ENCODE measurements at regions not wholly inside any gene's neighbourhood (a gene's known extent, or its start where the extent isn't known, plus 50 kb on each side); places are given as distances from the start of the nearest gene placed in this dataset.

- Histone ChIP-seq H3K9me2 (ENCODE audit: insufficient read depth, low read length) (no peaks in the 10 kb centered on the region), H3K27ac (ENCODE audit: low read length) (no peak overlapping the region), H3K9ac (ENCODE audit: low read length) (no peak overlapping the region), H3K4me3 (ENCODE audit: low read length) (no peak overlapping the region), H3F3A (ENCODE audit: insufficient read depth, low read length, poor library complexity, severe bottlenecking) (no peaks in the 10 kb centered on the region), H3K4me2 (ENCODE audit: low read length) (no peak overlapping the region), H3K79me2 (replicated peaks; ENCODE audit: insufficient read depth, low read length) (no peaks in the 10 kb centered on the region), H3K9me3 (ENCODE audit: low read length) (no peaks in the 10 kb centered on the region), H3K27me3 (ENCODE audit: insufficient read depth, low read depth, low read length) (peaks cover 7% of the 10 kb centered on the region), H3K36me3 (ENCODE audit: insufficient read depth, low read length) (no peaks in the 10 kb centered on the region), H4K20me1 (ENCODE audit: insufficient read depth) (no peaks in the 10 kb centered on the region), H2AFZ (ENCODE audit: low read depth, low read length) (no peak overlapping the region)
- TF ChIP-seq POLR2AphosphoS5 (IDR thresholded peaks at IDR 0.05) (no peak), EZH2 (IDR thresholded peaks at IDR 0.05; ENCODE audit: borderline replicate concordance, insufficient read depth, low read length, poor library complexity, severe bottlenecking) (no peak), MXI1 (conservative IDR thresholded peaks at IDR 0.05; ENCODE audit: poor library complexity, severe bottlenecking) (no peak), EP300 (conservative IDR thresholded peaks at IDR 0.05; ENCODE audit: poor library complexity, severe bottlenecking) (no peak), RAD21 (conservative IDR thresholded peaks at IDR 0.05) (no peak), CTCF (IDR thresholded peaks at IDR 0.05; ENCODE audit: poor library complexity, severe bottlenecking) (no peak), SMC3 (conservative IDR thresholded peaks at IDR 0.05; ENCODE audit: poor library complexity) (no peak), TAF1 (IDR thresholded peaks at IDR 0.05; ENCODE audit: low read depth) (no peak)
- TF ChIP-seq, protein P1, sequence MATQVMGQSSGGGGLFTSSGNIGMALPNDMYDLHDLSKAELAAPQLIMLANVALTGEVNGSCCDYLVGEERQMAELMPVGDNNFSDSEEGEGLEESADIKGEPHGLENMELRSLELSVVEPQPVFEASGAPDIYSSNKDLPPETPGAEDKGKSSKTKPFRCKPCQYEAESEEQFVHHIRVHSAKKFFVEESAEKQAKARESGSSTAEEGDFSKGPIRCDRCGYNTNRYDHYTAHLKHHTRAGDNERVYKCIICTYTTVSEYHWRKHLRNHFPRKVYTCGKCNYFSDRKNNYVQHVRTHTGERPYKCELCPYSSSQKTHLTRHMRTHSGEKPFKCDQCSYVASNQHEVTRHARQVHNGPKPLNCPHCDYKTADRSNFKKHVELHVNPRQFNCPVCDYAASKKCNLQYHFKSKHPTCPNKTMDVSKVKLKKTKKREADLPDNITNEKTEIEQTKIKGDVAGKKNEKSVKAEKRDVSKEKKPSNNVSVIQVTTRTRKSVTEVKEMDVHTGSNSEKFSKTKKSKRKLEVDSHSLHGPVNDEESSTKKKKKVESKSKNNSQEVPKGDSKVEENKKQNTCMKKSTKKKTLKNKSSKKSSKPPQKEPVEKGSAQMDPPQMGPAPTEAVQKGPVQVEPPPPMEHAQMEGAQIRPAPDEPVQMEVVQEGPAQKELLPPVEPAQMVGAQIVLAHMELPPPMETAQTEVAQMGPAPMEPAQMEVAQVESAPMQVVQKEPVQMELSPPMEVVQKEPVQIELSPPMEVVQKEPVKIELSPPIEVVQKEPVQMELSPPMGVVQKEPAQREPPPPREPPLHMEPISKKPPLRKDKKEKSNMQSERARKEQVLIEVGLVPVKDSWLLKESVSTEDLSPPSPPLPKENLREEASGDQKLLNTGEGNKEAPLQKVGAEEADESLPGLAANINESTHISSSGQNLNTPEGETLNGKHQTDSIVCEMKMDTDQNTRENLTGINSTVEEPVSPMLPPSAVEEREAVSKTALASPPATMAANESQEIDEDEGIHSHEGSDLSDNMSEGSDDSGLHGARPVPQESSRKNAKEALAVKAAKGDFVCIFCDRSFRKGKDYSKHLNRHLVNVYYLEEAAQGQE (IDR thresholded peaks at IDR 0.05; ENCODE audit: borderline replicate concordance): no peak
Observed at GRCh38 chr7:53218730-53219504, 183.5 kb downstream of the POM121L12 start.

GRCh38 chr7:53229202-53229601, 193.8 kb downstream of the POM121L12 start:
- Histone ChIP-seq H3K79me2 (replicated peaks; ENCODE audit: insufficient read depth, low read length) (no peaks in the 10 kb centered on the region), H3K9ac (ENCODE audit: low read length) (no peak overlapping the region), H3K9me2 (ENCODE audit: insufficient read depth, low read length) (no peaks in the 10 kb centered on the region), H2AFZ (ENCODE audit: low read depth, low read length) (no peak overlapping the region), H3K4me2 (ENCODE audit: low read length) (no peak overlapping the region), H4K20me1 (ENCODE audit: insufficient read depth) (no peaks in the 10 kb centered on the region), H3K36me3 (ENCODE audit: insufficient read depth, low read length) (no peaks in the 10 kb centered on the region), H3K27me3 (ENCODE audit: insufficient read depth, low read depth, low read length) (no peaks in the 10 kb centered on the region), H3K4me3 (ENCODE audit: low read length) (no peak overlapping the region), H3F3A (ENCODE audit: insufficient read depth, low read length, poor library complexity, severe bottlenecking) (no peaks in the 10 kb centered on the region), H3K9me3 (ENCODE audit: low read length) (no peaks in the 10 kb centered on the region), H3K27ac (ENCODE audit: low read length) (no peak overlapping the region)
- no peak for TF ChIP-seq MXI1 (conservative IDR thresholded peaks at IDR 0.05; ENCODE audit: poor library complexity, severe bottlenecking)
- TF ChIP-seq, protein P1 (IDR thresholded peaks at IDR 0.05; ENCODE audit: borderline replicate concordance): no peak
- no peak for TF ChIP-seq TAF1 (IDR thresholded peaks at IDR 0.05; ENCODE audit: low read depth)
- TF ChIP-seq RAD21 (conservative IDR thresholded peaks at IDR 0.05): no peak
- no peak for TF ChIP-seq SMC3 (conservative IDR thresholded peaks at IDR 0.05; ENCODE audit: poor library complexity)
- no peak for TF ChIP-seq EP300 (conservative IDR thresholded peaks at IDR 0.05; ENCODE audit: poor library complexity, severe bottlenecking)
- no peak for TF ChIP-seq EZH2 (IDR thresholded peaks at IDR 0.05; ENCODE audit: borderline replicate concordance, insufficient read depth, low read length, poor library complexity, severe bottlenecking)
- no peak for TF ChIP-seq POLR2AphosphoS5 (IDR thresholded peaks at IDR 0.05)
- TF ChIP-seq CTCF (IDR thresholded peaks at IDR 0.05; ENCODE audit: poor library complexity, severe bottlenecking): no peak

Data from neural cell (in vitro differentiated cells).